GM12878 (cell line): ENCODE measurements at regions not wholly inside any gene's neighbourhood (a gene's known extent, or its start where the extent isn't known, plus 50 kb on each side); places are given as distances from the start of the nearest gene placed in this dataset.

Experiments used
- ATAC-seq: fragments of 200-7000 bp; cut with Tn5 transposase; 3 replicates; pipeline ENCODE4 v1.9.1; 2020; ENCODE audit warnings: mild to moderate bottlenecking, moderate library complexity
- BruUV-seq: library from RNA; stranded (reverse); fragments of 400-500 nt; replicated peaks from 2 replicates; lab custom pipeline; 2021; lab: Mats Ljungman, UMichigan
- CTCF ChIA-PET: fragments of 300-600 bp; sonication (Branson Sonifier 250); formaldehyde crosslinking; extraction: SDS; loops from one replicate; lab custom pipeline; 2021; ENCODE audit warnings: inconsistent platforms; lab: Yijun Ruan, JAX
- POLR2A ChIA-PET: fragments of 350-600 bp; formaldehyde crosslinking; extraction: SDS; loops from one replicate; lab custom pipeline; 2021; ENCODE audit warnings: inconsistent platforms; lab: Charles Lee
- RAD21 ChIA-PET: fragments of 300-600 bp; sonication (Branson Sonifier 250); formaldehyde crosslinking; loops from one replicate; lab custom pipeline; 2023; ENCODE audit warnings: antibody characterized with exemption; ENCODE audit not compliant: unreplicated experiment; lab: Charles Lee
- SMC1A ChIA-PET: fragments of 300-600 bp; sonication (Branson Sonifier 250); formaldehyde crosslinking; loops from one replicate; lab custom pipeline; 2023; ENCODE audit not compliant: unreplicated experiment, uncharacterized antibody; lab: Charles Lee
- DNase-seq: peaks from one replicate; pipeline ENCODE4 v3.0.0-alpha.2; 2011; ENCODE audit warnings: low read depth, low spot score
- FAIRE-seq: peaks from 3 replicates; lab custom pipeline; 2011; peaks lifted over from hg19 to GRCh38; lab: Jason Lieb, UNC
- H2AFZ ChIP-seq: 2 replicates; pipeline ENCODE4 v1.6.0; 2011; ENCODE audit warnings: low read depth, low read length, control low read depth; ENCODE audit not compliant: control insufficient read depth
- H3K27ac ChIP-seq: 2 replicates; pipeline ENCODE4 v1.5.1; 2011; ENCODE audit warnings: control low read depth; ENCODE audit not compliant: control insufficient read depth, insufficient read depth
- H3K27me3 ChIP-seq, 2 experiments: replicated peaks in 1 of 2; 2 replicates each; pipeline versions ENCODE4 v1.6.0 to v1.6.1; 2011; ENCODE audit warnings: low read length in 1 of 2; ENCODE audit not compliant: control insufficient read depth in 2 of 2, insufficient read depth in 2 of 2
- H3K36me3 ChIP-seq, 2 experiments: 2 replicates each; pipeline ENCODE4 v1.5.1; 2011; ENCODE audit warnings: low read length in 1 of 2; ENCODE audit not compliant: control insufficient read depth in 2 of 2, insufficient read depth in 2 of 2
- H3K4me1 ChIP-seq: 2 replicates; pipeline ENCODE4 v1.6.1; 2011; ENCODE audit warnings: mild to moderate bottlenecking, low read length, moderate library complexity, mixed read lengths; ENCODE audit not compliant: control insufficient read depth, insufficient read depth
- H3K4me2 ChIP-seq: 2 replicates; pipeline ENCODE4 v1.6.0; 2011; ENCODE audit warnings: control low read depth; ENCODE audit not compliant: control insufficient read depth, insufficient read depth
- H3K4me3 ChIP-seq: fragments of 200-600 bp; sonication (generic); 2 replicates; pipeline ENCODE4 v1.5.1; 2016
- H3K79me2 ChIP-seq: 2 replicates; pipeline ENCODE4 v1.6.0; 2011; ENCODE audit warnings: low read length; ENCODE audit not compliant: control insufficient read depth, insufficient read depth
- H3K9ac ChIP-seq: 2 replicates; pipeline ENCODE4 v1.8.0; 2011; ENCODE audit warnings: low read length, control low read depth, mixed read lengths; ENCODE audit not compliant: control insufficient read depth, insufficient read depth
- H3K9me3 ChIP-seq: replicated peaks from 3 replicates; pipeline ENCODE4 v1.5.1; 2011; ENCODE audit warnings: mild to moderate bottlenecking, low read length; ENCODE audit not compliant: control insufficient read depth, insufficient read depth
- H4K20me1 ChIP-seq: 2 replicates; pipeline ENCODE4 v1.6.0; 2011; ENCODE audit not compliant: control insufficient read depth, insufficient read depth
- BMI1 ChIP-seq: fragments of 450-650 bp; IDR thresholded peaks from 2 replicates; pipeline ENCODE4 v1.6.1; 2016; ENCODE audit warnings: mild to moderate bottlenecking, moderate library complexity, borderline replicate concordance
- CHD4 ChIP-seq: fragments of 200-600 bp; sonication (generic); IDR thresholded peaks from 2 replicates; pipeline ENCODE4 v1.6.1; 2016; ENCODE audit warnings: mild to moderate bottlenecking
- E2F8 ChIP-seq: fragments of 450-650 bp; IDR thresholded peaks from 2 replicates; pipeline ENCODE4 v1.6.1; 2018; ENCODE audit warnings: mild to moderate bottlenecking, low read depth, moderate library complexity; ENCODE audit not compliant: partially characterized antibody
- ETV6 ChIP-seq, 2 experiments: fragments of 450-650 bp in 1 of 2; IDR thresholded peaks in 1 of 2; conservative IDR thresholded peaks in 1 of 2; 2 replicates each; pipeline ENCODE4 v1.6.1; 2014; ENCODE audit warnings: antibody characterized with exemption in 1 of 2, borderline replicate concordance in 1 of 2, low read depth in 1 of 2, mild to moderate bottlenecking in 1 of 2, moderate library complexity in 1 of 2
- EZH2 ChIP-seq: IDR thresholded peaks from 2 replicates; pipeline ENCODE4 v1.6.1; 2012; ENCODE audit warnings: low read depth, mild to moderate bottlenecking, control low read depth, inconsistent platforms, low read length, borderline replicate concordance; ENCODE audit not compliant: control insufficient read depth
- IRF4 ChIP-seq: IDR thresholded peaks from 2 replicates; pipeline ENCODE4 v1.6.1; 2011; ENCODE audit warnings: low read depth, low read length
- MYC ChIP-seq: IDR thresholded peaks from 2 replicates; pipeline ENCODE4 v1.6.1; 2011; ENCODE audit warnings: mild to moderate bottlenecking, low read length, moderate library complexity, inconsistent platforms; ENCODE audit not compliant: insufficient read depth, insufficient replicate concordance, insufficient read length, severe bottlenecking
- PBX3 ChIP-seq: IDR thresholded peaks from 2 replicates; pipeline ENCODE4 v1.6.1; 2011; ENCODE audit warnings: mild to moderate bottlenecking, low read depth, low read length, moderate library complexity; ENCODE audit not compliant: insufficient replicate concordance
- RELA ChIP-seq: fragments of 450-650 bp; IDR thresholded peaks from 2 replicates; pipeline ENCODE4 v1.8.0; 2014; ENCODE audit warnings: borderline replicate concordance; ENCODE audit not compliant: partially characterized antibody
- STAT3 ChIP-seq: IDR thresholded peaks from 2 replicates; pipeline ENCODE4 v1.6.1; 2011; ENCODE audit warnings: low read depth, low read length, improper control_type of control experiment
- YY1 ChIP-seq: IDR thresholded peaks from 2 replicates; pipeline ENCODE4 v1.6.1; 2011; ENCODE audit warnings: low read depth, mild to moderate bottlenecking, low read length
- WGBS: methylation state at CpG from one replicate; pipeline ENCODE4 v1.1.6; 2016; ENCODE audit warnings: low lambda C conversion rate; ENCODE audit not compliant: insufficient replicate concordance, insufficient coverage; ENCODE audit errors: missing lambda C conversion rate; 5-methylcytosine and 5-hydroxymethylcytosine counted together
- in situ Hi-C: fragments of 300-500 bp; cut with MboI; formaldehyde crosslinking; loops from 9 replicates; pipeline ENCODE4 v1.14.3; 2018; ENCODE audit warnings: mixed read lengths
- intact Hi-C: fragments of 100-400 bp; cut with micrococcal nuclease; formaldehyde crosslinking; loops from one replicate; pipeline ENCODE4 v1.14.2; 2022; ENCODE audit not compliant: unreplicated experiment

- no peaks in the 10 kb centered on the region for H3K27me3 ChIP-seq
- H3K9me3 ChIP-seq: no peaks in the 10 kb centered on the region
- in situ Hi-C loops: no loop called here
- TF ChIP-seq MYC (no peak), EZH2 (no peak), ETV6 (conservative IDR thresholded peaks at IDR 0.05 in 1 of 2, IDR thresholded peaks at IDR 0.05 in 1 of 2; ENCODE audit: borderline replicate concordance in 1 of 2, low read depth in 1 of 2) (no peak), YY1 (no peak), CHD4 (no peak), STAT3 (no peak)
- intact Hi-C loops: no loop called here
- no peak for DNase-seq
- no peak overlapping the region for H2AFZ ChIP-seq
- no peak overlapping the region for H3K27ac ChIP-seq
- ChIA-PET RAD21 (no interaction called here), POLR2A (no interaction called here), SMC1A (no interaction called here), CTCF (no interaction called here)
- no peaks in the 10 kb centered on the region for H3K79me2 ChIP-seq
- H3K36me3 ChIP-seq: no peaks in the 10 kb centered on the region
- no peak overlapping the region for H3K9ac ChIP-seq
- FAIRE-seq: no peak
- no peak for ATAC-seq
- no peak overlapping the region for H3K4me3 ChIP-seq
- H3K4me1 ChIP-seq: no peaks in the 10 kb centered on the region
- BruUV-seq: no TSS peak
- WGBS: 30% methylated on average over 2 of the region's 2 CpGs
- H4K20me1 ChIP-seq: no peaks in the 10 kb centered on the region
- no peak overlapping the region for H3K4me2 ChIP-seq
These were observed 349.7 kb downstream of the CDK5RAP2 start for GRCh38 chr9:120230227-120230626.

GRCh38 chr9:120221844-120222243, 358.1 kb downstream of the CDK5RAP2 start:
- CTCF ChIA-PET: no interaction called here
- no peak overlapping the region for H2AFZ ChIP-seq
- H3K4me1 ChIP-seq: no peaks in the 10 kb centered on the region
- RAD21 ChIA-PET: no interaction called here
- H4K20me1 ChIP-seq: no peaks in the 10 kb centered on the region
- 10% methylated on average over 3 of the region's 3 CpGs for WGBS
- ATAC-seq: no peak
- H3K79me2 ChIP-seq: no peaks in the 10 kb centered on the region
- SMC1A ChIA-PET: interaction anchor here (1.2 kb wide), 1 partner anchor 21 kb away, joined by 3 read pairs; no protein-coding TSS in a partner anchor
- no peak overlapping the region for H3K4me3 ChIP-seq
- POLR2A ChIA-PET: no interaction called here
- in situ Hi-C loops: no loop called here
- H3K27ac ChIP-seq: no peak overlapping the region
- no peak overlapping the region for H3K4me2 ChIP-seq
- H3K27me3 ChIP-seq: no peaks in the 10 kb centered on the region
- TF ChIP-seq E2F8: no peak
- no peak for TF ChIP-seq BMI1
- no peak for TF ChIP-seq IRF4
- no peak for TF ChIP-seq PBX3
- no peak for TF ChIP-seq RELA
- no peaks in the 10 kb centered on the region for H3K9me3 ChIP-seq
- intact Hi-C loops: no loop called here
- H3K9ac ChIP-seq: no peak overlapping the region
- BruUV-seq: no TSS peak
- FAIRE-seq: no peak
- no peaks in the 10 kb centered on the region for H3K36me3 ChIP-seq
- DNase-seq: no peak
